ENCODE measurements at regions not wholly inside any gene's neighbourhood (a gene's known extent, or its start where the extent isn't known, plus 50 kb on each side); places are given as distances from the start of the nearest gene placed in this dataset.

DNA sequence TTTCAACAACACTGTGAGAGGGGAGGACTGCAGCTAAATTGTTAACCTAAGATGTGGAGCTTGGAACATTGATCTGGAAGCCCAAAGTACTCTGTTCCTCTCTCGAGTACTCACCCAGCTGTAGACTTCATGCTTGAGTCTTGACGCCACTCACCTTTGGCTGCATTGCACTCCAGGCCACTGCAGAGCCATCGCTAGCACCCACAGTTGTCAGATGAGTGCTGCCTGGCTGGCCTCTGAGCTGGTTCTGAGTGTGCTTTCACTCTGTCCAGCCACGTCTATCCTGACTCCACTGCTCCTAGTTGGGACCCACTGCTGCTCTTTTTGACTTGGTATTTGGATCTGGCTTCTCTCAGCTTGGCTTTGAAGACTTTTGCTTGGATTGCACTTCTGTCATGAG lies 552.1 kb downstream of the DCDC2C start:
- no peak for DNase-seq (ENCODE audit: low read depth)

DNA sequence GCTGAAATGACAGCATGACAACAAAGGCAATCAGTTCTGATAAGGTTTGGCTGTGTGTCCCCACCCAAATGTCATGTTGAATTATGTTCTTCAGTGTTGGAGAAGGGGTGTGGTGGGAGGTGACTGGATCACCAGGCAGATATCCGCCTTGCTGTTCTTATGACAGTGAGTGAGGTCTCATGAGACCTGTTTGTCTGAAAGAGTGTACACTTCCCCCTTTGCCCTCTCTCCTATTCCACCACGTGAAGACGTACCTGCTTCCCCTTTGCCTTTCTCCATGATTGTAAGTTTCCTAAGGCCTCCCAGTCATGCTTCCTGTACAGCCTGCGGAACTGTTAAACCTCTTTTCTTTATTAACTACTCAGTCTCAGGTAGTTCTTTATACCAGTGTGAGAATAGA lies 553.0 kb downstream of the DCDC2C start:
- no peak for DNase-seq (ENCODE audit: low read depth)

DNA sequence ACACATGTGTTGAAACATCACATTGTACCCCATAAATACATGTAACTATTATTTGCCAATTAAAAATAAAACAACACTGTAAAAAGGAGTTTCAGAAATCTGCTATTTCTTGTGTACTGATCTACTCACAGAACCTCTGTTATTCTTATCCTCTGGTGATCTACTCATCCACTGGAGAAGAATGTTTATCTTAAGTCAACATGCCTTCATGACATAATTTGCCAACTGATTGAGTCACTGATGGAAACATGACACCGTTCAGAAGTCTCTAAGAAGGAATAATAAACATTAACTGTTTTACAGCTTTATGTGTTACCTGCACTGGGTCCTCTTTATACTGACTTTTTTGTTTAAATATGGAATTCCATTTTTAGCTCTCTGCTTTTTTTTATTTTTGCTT lies 555.2 kb downstream of the DCDC2C start:
- no peak for DNase-seq (ENCODE audit: low read depth)

DNA sequence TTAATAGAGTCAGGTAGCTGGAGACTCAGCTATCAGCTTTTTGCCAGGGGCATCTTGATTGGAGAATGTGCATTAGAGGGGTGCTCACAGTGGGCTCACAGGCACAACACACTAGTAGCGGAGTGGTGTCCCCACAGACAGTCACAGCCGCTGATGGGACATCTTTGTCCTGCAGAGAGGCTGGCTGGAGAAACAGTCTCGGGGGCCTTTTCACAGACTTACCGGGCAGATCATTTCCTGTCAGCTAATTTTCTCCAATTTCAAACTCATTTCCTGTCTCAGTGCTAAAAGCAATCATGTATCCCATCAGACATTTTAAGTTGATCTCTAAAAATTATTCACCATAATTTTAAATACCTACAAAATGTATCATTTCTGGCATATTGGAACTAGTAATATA lies 562.6 kb downstream of the DCDC2C start:
- no peak for DNase-seq (ENCODE audit: low read depth)

DNA sequence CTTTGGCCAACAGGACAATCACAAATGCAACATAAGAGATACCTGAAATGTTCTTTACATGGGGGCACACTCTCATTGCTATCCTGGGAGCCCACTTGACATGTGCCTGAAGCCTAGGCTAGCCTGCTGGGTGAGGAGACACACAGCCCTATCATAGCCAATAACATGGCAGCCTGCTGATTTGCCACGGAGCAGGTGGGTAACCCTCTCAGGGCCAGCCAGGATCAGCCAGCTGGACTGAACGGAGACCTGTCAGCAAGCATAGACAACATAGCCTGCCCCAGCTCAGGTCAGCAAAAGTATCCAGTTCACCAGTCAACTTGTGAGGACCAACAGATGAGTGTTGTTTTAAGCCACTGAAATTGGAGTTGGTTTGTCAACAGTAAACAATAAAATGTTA lies 566.5 kb downstream of the DCDC2C start:
- no peak for DNase-seq (ENCODE audit: low read depth)

DNA sequence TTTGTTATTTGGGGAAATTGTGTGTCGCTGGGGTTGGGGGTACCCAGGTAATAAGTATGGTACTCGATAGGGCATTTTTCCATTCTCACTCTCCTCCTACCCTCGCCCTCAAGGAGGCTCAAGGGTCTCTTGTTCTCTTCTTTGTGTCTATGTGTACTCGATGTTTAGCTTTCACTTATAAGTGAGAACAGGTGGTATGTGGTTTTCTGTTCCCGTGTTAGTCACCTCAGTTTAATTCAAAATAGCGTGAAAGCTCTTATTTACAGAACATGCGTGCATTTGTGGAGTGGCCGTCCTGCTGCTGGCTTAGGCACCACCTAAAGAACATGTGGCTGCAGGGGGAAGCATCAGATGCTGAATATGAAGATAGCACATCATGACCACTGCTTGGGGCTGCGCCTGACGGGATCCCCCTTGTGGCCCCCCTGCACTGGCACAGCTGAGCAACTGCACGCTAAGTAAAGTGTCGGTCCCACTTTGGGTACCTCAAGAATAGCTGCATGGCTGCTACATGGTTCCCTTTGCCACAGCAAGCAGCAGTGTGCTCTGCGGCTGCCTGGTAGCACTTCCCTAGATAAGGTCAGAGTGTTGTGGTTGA lies 569.0 kb downstream of the DCDC2C start:
- no peak for DNase-seq (ENCODE audit: low read depth)

DNA sequence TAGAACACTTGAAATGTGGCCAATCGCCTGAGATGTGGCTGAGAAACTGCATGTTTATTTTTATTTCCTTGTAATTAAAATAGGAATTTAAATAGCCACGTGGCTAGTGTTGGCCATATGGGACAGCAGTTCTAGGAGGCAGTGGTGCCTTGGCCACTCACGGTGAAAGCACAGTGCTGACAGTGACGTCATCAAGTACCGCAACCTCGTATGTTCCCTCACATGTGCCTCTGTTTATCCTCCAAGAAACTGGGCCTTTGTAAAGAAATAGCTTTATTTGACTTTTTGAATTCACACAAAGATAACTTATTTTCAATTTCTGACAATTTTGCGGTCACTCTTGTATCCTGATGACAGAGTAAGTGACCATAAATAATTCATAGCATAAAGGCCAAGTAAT lies 575.0 kb downstream of the DCDC2C start:
- no peak for DNase-seq (ENCODE audit: low read depth)

DNA sequence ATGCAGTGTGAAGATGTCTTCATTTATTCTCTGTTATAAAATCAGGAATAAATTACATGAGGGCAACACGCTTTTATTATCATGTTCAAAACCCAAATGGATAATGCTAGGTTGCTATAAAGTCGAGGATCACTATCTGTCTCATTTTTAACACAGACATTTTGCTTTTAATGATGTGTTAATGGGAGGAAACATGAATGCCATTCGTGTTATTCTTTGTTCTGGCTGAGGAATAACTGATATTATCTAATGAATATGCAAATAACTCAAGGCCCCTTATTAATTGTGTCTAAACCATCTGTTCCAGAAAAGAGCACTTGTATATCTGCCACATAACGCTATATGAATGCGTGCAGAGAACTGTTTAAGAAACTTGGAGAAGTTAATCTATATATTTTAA lies 576.1 kb downstream of the DCDC2C start:
- DNase-seq (ENCODE audit: low read depth), result no peak

DNA sequence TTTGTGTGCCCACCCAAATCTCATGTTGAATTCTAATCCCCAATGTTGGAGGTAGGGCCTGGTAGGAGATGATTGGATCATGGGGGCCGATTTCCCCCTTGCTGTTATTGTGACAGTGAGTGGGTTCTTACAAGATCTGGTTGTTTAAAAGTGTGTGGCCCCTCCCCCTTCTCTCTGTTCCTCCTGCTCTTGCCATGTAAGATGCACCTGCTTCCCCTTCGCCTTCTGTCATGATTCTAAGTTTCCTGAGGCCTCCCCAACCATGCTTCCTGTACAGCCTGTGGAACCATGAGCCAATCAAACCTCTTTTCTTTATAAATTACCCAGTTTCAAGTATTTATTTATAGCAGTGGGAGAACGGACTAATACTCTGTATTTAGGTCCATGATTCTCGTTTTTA lies 588.1 kb downstream of the DCDC2C start:
- no peak for DNase-seq (ENCODE audit: low read depth)

DNA sequence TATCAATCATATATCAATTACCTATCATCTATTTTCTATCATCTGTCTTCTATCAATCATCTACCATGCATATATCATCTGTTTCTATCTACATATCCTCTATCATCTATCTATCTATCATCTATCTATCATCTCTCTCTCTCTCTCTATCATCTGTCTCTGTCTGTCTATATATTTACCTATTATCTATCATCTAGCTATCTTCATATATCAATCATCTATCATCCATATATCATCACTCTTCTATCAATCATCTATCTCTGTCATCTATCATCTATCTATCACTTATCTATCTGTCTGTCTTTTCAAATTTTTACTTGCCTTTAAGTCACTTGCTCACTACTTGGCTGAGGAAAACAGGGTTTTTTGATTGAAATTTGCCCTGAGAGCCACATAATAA lies 592.3 kb downstream of the DCDC2C start:
- DNase-seq (ENCODE audit: low read depth), result no peak

DNA sequence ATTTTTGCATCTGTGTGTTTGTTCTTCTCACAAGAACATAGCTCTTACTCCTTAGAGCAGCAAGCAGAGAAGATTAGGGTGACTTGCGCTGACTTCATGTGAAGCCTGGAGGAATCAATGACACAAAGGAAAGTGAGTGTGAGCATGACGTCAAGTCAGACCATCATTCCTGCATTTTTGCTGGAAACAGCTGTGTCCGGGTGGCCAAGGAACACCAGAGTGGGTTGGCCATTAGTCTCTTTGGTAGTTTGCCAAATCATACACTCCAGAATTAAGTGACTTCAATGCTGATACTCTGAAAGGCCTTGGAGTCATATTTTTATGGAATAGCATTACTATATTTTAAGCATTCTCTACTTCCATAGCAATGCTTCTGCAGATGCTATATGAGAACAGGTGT lies 597.2 kb downstream of the DCDC2C start:
- no peak for DNase-seq (ENCODE audit: low read depth)

DNA sequence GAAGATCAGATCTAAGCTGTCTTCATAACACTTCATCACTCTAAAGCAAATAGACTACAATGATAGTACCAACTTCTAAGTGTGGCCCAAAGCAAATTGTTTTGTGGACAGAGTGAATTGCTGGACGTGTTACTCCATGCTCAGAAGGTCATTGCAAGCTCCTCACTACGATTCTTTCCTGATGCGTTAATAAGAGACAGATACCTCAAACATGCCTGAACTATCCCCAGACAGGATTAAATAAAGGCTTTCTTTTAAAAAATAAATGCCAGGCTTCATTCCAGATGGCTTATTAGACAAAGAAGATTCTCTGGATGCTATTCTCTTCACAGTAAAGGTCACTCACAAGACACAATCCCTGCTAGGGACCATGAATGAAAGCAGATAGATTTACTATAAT lies 621.2 kb downstream of the DCDC2C start:
- DNase-seq (ENCODE audit: low read depth), result no peak

DNA sequence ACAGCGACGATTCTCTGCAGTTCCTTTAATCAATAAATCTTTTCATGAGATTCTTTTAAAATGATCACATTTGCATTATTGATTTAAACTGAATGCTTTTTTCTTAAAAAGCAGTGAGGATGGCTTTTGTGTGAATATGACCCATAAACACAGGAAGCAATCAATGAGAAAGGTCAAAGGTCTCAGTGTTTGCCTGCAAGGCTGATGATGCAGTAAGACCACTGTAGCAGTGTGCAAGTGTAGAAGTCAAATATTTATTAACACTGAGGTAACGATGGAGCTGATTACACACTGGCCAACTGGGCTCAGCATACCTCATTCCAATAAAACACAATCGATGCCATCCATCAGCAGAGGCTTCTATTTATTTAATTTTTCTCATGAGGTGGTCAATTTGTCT lies 633.5 kb downstream of the DCDC2C start:
- DNase-seq (ENCODE audit: low read depth), result no peak

DNA sequence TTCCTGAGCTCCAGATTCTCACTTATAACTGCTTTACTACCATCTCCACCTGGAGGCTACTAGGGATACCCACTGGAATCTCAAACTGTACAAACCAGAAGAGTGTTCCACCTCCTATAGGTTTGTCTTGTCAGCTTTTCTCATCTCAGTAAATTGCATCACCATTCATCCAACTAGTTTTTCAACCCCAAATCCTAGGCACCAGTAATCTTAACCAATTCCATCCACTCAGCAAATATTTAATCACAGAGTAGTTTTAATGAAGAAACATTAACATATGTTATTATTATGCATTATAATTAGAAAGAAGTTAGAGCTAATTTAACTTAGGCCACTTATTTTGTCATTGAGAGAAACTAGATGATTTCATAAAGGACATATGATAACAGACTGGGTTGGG lies 635.0 kb downstream of the DCDC2C start:
- DNase-seq (ENCODE audit: low read depth), result no peak

DNA sequence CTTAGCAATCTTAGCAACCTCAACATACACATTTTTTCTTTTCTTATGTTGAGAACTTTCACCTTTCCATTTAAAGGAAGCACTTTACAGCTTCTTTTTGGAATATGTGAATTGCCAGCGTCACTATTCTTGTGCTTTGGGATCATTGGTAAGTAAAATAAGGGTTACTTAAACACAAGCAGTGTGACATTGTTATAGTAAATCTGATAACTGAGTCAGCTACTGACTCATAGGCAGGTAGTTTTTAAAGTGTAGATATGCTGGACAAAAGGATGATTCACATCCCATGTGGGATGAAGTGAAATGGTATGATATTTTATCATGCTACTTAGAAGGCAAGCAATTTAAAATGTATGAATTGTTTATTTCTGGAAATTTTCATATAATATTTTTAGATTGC lies 637.2 kb downstream of the DCDC2C start:
- no peak for DNase-seq (ENCODE audit: low read depth)

DNA sequence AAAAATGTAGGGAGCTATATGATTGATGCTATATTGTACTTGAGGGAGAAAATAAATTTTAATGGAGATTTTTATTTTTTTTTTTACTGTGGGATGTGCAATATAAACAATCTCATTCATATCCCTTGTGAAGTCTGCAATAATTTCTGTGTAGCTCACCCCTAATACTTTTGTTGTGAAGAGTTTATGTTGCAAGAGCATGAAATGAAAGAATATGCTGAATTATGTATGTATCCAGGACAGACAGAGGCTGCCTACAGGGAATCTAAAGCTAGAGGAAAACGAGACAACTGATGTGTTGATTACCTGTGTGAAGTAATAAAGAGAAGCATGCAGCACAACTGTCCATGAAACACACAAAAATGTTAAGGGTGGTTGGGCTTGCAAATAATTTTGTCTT lies 643.3 kb downstream of the DCDC2C start:
- DNase-seq (ENCODE audit: low read depth), result no peak

DNA sequence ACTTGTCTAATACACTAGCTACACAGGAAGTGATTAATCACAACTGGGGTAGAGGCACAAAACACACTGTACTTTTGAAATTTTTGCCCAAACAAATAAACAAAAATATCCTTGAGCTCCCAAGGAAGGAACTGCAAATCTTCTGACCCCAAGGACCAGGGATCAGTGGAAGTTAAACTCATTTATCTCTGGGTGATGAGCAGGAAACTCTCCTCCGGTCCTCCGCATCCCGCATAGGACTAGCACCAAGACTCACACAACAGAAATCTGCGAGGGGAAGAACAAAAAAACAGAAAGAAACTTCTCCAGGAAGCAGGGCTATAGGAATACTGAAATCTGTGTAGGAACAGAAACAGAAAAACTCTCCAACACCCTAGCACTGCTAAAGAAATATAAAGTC lies 650.3 kb downstream of the DCDC2C start:
- DNase-seq (ENCODE audit: low read depth), result no peak

DNA sequence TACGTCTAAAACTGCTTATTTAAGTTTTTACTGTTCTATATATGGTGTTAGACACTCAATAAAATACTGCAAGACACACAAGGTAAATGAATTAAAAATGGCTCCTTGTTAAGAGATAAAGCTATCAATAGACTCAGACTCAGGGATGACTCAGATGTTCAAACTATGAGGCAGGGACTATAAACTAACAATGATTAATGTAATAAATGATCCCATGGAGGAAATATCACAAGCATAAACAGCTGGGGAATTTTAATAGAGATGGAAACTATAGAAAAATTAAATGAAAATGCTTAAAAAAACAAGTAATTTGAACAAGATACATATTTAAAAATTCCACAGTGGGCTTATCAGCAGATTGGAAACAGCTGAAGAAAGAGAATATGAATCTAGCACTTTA lies 650.8 kb downstream of the DCDC2C start:
- no peak for DNase-seq (ENCODE audit: low read depth)

DNA sequence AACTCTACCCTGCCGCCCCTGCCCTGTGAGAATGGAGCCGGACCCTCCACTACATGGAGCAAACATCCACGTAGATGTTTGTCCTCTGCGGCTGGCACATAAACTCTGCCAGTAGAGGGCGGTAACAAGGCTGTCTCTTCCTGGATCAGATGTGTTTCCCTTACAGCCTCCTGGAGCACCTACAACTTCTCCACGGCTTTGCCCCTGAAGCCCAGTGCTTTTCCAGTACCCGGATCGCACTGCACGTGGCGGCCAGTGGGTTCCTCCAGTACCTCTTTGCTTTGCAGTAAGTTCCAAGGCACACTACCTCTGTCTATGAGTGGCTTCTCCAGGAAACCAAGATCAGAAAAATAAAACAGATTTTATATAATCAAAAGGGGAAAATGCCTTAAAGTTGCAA lies 651.3 kb downstream of the DCDC2C start:
- DNase-seq (ENCODE audit: low read depth), result no peak

DNA sequence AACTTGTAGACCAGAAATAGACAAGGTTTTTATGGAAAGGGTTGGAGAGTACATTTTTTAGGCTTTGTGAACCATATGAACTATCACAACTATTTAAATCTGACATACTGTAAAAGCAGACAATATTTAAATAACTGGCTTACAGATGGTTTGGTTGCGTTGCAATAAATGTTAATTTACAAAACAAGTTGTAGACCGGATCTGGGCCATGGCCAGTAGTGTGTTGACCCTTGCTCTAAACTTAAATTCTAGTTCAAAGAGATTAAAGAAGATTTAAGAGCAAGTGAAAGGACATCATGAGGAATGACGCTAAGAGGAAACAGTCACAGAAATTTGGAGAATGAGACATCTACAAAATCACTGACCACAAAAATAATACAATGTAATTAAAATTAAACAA lies 652.7 kb downstream of the DCDC2C start:
- no peak for DNase-seq (ENCODE audit: low read depth)

DNA sequence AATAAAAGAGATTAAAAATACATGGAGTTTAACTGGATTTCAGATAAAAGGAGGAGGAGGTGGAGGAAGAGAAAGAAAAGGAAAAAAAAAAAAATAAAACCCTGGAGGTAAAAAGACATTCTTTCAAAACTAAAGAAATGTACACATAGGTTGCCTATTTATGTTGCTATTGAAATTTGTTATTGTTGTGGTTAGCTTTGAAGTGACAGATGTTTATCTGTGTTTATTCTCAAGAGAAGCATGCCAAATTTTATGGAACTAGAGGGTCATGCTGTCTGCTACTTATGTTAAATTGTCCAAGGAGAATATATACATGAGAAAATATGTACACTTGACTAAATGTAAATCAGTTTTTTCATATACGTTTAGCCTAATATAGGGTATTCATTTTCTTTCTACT lies 653.2 kb downstream of the DCDC2C start:
- DNase-seq (ENCODE audit: low read depth), result no peak

DNA sequence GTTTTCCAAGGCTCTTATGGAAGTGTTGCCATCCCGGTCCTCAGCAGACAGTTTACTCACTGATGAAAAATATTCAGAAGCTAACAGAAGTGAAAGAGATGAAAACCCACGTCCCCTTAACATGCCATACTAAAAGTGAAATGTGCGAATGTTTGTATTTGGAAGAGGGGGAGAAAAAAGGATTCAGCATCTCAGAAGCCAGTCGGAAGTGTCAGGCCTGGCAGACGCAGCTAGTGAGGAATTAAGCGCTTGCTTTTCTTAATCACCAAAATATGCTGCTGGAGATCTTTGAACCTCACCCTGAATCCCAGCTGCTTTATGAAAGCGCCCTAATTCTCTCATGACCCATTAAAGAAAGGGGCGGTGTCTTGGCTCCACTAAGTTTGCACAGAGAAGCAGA lies 653.7 kb downstream of the DCDC2C start:
- no peak for DNase-seq (ENCODE audit: low read depth)

DNA sequence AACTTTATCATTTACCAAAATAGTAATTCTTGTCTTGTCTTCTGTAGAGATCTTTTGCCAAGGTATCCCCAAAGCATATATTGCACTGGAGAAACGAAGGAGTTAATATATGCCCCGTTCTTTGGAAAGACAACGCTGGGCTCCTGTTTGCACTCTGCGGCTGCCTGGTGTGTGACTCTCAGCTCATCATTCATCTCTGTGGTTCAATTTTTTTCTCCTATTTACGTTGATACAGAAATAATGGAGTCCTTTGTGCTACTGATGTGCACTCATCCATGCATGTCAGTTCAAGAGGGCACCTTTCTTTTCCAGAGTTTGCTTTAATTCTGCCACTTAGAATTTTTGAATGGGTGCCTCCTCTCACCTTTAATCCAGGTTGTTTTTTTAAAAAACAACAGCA lies 655.5 kb downstream of the DCDC2C start:
- DNase-seq (ENCODE audit: low read depth), result no peak

DNA sequence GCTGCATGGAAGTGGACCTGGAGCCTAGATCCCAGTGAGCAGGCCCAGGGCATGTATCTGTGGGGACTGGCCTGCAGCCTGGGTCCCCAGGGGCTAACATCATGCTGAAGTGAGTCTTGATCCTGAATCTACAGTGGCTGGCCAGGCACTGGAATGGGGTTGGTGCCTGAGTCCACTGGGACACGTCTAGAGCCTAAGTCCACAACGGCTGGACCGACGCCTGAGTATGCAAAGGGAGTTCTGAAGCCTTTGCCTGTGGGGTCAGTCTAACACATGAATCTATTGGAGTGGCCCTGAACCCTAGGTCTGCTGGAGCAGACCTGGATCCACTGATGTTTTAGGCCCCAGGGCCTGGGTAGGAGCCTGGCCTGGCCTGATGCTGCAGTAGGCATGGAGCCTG lies 665.5 kb downstream of the DCDC2C start:
- no peak for DNase-seq (ENCODE audit: low read depth)

DNA sequence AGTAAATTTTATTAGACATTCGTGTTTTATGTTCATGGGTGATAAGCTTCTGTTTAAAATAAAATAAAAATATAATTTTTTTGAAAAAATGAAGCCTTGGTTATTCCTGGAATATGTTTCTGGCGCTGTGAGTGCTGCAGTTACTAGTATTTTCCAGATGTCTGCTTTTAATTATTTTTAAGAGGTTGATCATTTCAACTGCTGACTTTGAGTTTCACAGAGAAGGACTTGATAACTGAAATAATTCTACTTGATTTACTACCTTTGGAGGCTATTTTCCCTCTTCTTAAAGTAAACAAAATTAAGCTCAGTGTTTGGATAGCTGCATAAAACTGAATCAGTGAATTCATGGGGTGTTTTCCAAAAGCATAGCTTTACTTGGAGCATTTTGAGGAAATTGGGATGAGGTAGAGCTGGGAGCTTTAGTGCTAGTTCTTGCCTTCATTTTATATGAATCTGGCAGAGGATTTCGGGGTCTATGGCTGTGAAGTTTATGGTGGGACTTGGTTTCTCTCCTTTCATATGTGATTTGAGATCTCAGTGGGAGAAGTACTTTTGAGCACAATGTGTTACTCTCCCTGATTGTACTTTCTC lies 666.5 kb downstream of the DCDC2C start:
- no peak for DNase-seq (ENCODE audit: low read depth)
